RWPE2 (cell line): ENCODE measurements at regions not wholly inside any gene's neighbourhood (a gene's known extent, or its start where the extent isn't known, plus 50 kb on each side); places are given as distances from the start of the nearest gene placed in this dataset.
A peak's percentile ranks its signal among the peaks of the same experiment; 100 is the strongest.

Experiments used
- ATAC-seq: fragments of 200-7000 bp; cut with Tn5 transposase; 3 replicates; pipeline ENCODE4 v1.9.1; 2021; ENCODE audit warnings: low read depth
- DNase-seq: peaks from one replicate; pipeline ENCODE4 v3.0.0-alpha.2; 2020; ENCODE audit warnings: low spot score
- H3K27ac ChIP-seq: fragments of 450-650 bp; 2 replicates; pipeline ENCODE4 v1.5.1; 2017; ENCODE audit warnings: mild to moderate bottlenecking; ENCODE audit not compliant: poor library complexity, severe bottlenecking
- H3K27me3 ChIP-seq: fragments of 250-450 bp; sonication (Bioruptor Pico); 2 replicates; pipeline ENCODE4 v1.5.1; 2021; ENCODE audit warnings: mild to moderate bottlenecking, moderate library complexity; ENCODE audit not compliant: insufficient read depth, poor library complexity, severe bottlenecking
- H3K36me3 ChIP-seq: fragments of 250-450 bp; sonication (Bioruptor Pico); 2 replicates; pipeline ENCODE4 v1.5.1; 2020; ENCODE audit warnings: low read depth, mild to moderate bottlenecking, moderate library complexity
- H3K4me1 ChIP-seq: fragments of 250-450 bp; sonication (Bioruptor Pico); 2 replicates; pipeline ENCODE4 v1.5.1; 2021; ENCODE audit warnings: mild to moderate bottlenecking, moderate library complexity; ENCODE audit not compliant: insufficient read depth, poor library complexity, severe bottlenecking
- H3K4me3 ChIP-seq: fragments of 250-450 bp; sonication (Bioruptor Pico); 2 replicates; pipeline ENCODE4 v1.5.1; 2021; ENCODE audit warnings: mild to moderate bottlenecking, moderate library complexity; ENCODE audit not compliant: severe bottlenecking
- H3K9me3 ChIP-seq: fragments of 250-450 bp; sonication (Bioruptor Pico); 2 replicates; pipeline ENCODE4 v1.5.1; 2021; ENCODE audit warnings: mild to moderate bottlenecking, moderate library complexity; ENCODE audit not compliant: severe bottlenecking
- TF ChIP-seq, protein P1 (sequence below): fragments of 450-650 bp; IDR thresholded peaks from one replicate; pipeline ENCODE4 v1.5.1; 2017; ENCODE audit warnings: mild to moderate bottlenecking, moderate library complexity; ENCODE audit not compliant: poor library complexity, severe bottlenecking

DNA sequence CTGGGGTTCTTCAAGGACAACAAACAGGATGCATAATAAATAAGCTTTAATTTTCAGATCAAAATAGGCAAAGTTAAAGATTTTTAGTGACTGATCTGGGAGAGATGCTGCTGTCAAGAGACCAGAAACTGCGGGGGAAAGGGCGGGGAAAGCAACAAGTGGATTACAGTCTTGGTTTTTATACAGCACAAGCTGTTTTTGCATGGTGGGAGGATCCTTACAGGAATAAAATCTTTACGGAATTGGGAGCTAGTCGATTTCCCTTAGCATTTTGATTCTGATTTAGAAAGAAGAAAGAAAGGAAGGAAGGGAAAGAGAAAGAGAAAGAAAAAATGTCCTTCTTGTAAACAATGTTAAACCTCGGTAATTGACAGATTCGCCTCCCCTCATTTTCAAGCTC is 242.3 kb upstream of the SP8 start:
- no peak overlapping the region for H3K4me3 ChIP-seq
- no peak overlapping the region for H3K27ac ChIP-seq
- TF ChIP-seq, protein P1, sequence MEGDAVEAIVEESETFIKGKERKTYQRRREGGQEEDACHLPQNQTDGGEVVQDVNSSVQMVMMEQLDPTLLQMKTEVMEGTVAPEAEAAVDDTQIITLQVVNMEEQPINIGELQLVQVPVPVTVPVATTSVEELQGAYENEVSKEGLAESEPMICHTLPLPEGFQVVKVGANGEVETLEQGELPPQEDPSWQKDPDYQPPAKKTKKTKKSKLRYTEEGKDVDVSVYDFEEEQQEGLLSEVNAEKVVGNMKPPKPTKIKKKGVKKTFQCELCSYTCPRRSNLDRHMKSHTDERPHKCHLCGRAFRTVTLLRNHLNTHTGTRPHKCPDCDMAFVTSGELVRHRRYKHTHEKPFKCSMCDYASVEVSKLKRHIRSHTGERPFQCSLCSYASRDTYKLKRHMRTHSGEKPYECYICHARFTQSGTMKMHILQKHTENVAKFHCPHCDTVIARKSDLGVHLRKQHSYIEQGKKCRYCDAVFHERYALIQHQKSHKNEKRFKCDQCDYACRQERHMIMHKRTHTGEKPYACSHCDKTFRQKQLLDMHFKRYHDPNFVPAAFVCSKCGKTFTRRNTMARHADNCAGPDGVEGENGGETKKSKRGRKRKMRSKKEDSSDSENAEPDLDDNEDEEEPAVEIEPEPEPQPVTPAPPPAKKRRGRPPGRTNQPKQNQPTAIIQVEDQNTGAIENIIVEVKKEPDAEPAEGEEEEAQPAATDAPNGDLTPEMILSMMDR, result no peak
- no peaks in the 10 kb centered on the region for H3K36me3 ChIP-seq
- DNase-seq (no peak), ATAC-seq (no peak)
- H3K9me3 ChIP-seq, result no peaks in the 10 kb centered on the region
- no peaks in the 10 kb centered on the region for H3K4me1 ChIP-seq
- H3K27me3 ChIP-seq, result no peaks in the 10 kb centered on the region

DNA sequence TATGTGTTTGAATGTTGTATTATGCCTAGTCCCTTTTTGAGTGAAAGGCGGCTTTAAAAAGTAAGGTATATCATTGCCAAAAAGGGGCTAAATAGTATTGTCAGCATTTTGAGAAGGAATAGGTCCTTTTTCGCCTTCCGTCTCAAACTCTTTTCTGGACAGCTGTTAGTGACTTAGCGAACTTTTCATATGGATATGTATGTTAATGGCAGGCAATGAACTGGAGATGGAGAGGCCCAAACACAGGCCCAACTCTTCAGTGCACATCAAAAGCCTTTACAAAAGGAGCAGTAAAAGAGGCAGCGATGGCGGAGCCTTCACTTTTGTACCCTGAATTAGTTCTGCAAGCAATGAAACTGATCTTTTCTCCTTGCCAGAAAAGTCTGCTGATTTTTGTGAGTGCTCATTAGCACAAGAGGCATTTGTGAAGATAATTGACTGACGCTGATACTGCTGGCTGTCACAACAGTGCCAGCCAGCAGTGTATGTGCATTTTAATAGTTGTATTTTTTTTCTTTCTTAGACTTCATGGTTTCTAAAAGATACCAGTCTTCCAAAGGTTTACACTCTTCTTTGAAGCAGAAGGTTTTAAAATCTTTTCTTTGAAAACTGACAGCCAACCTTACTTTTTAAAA is 243.7 kb upstream of the SP8 start:
- H3K4me1 ChIP-seq, result no peaks in the 10 kb centered on the region
- TF ChIP-seq, protein P1, result no peak
- no peaks in the 10 kb centered on the region for H3K27me3 ChIP-seq
- no peak overlapping the region for H3K4me3 ChIP-seq
- ATAC-seq (no peak), DNase-seq (no peak)
- no peaks in the 10 kb centered on the region for H3K9me3 ChIP-seq
- no peak overlapping the region for H3K27ac ChIP-seq
- no peaks in the 10 kb centered on the region for H3K36me3 ChIP-seq

DNA sequence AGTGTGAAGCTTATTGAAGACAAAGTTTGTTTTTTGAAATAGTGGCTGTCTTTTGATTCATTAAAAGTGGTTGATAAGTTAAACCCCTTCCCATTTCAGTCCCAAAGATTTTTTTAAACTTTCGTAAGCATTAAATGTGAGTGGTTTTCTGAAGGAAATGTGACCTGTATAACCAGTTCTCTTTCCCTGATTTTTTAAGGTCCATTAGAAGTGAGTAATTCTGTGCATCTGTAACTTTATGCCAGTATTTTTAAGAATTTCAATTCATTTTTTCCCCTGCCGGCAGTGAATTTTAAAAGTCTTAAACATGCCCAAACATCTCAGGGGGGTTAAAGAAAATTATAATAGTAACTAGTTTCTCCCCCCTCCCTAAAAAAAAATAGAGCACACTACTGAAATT is 254.6 kb upstream of the SP8 start:
- TF ChIP-seq, protein P1, result no peak
- H3K27ac ChIP-seq, result no peak overlapping the region
- no peak for ATAC-seq
- peaks cover 3% of the 10 kb centered on the region for H3K9me3 ChIP-seq
- no peaks in the 10 kb centered on the region for H3K36me3 ChIP-seq
- no peaks in the 10 kb centered on the region for H3K27me3 ChIP-seq
- H3K4me1 ChIP-seq, result no peaks in the 10 kb centered on the region
- no peak overlapping the region for H3K4me3 ChIP-seq
- no peak for DNase-seq

DNA sequence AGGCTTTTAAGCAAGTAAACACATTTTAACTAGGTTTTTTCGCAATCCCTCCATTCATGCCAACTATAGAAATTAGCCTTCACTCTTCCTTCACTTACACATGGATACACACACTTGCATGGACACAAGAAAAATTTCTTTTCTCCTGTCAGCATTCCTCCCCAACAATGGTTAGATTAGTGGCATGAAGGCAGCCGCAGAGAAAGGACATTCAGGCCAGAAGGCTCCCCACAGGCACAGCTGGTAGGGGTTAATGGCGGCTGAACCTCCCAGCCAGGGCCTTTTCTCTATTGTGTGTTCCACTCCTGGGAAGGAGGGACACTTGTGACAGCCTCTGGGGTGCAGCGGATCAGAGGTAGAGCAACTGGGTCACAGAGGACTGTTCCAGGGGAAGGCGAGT is 255.0 kb upstream of the SP8 start:
- TF ChIP-seq, protein P1, result no peak

DNA sequence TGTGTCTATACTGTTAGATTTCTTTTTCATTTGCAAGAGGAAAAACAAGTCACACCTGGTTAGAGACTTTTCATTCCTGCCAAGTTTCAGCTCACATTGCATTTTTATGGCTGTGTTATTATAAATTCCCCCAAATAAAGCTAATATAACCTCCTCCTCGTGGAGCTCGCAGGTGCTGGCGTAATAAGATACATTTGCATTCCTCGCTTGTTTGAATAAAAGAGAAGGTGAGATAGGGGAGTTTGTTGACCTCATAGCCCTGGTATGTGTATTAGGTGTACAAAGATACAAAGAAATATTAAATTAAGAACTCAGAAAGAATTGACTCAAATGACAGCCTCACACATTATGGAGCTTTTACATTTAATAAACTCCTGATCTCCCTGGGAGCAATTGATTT is 257.7 kb upstream of the SP8 start:
- peak; percentile 73 for ATAC-seq
- TF ChIP-seq, protein P1, result no peak
- DNase-seq, result no peak

More for the DNA sequence above, 255.0 kb upstream of the SP8 start:
- H3K27ac ChIP-seq, result no peak overlapping the region
- H3K36me3 ChIP-seq, result no peaks in the 10 kb centered on the region
- ATAC-seq (no peak), DNase-seq (no peak)
- no peaks in the 10 kb centered on the region for H3K27me3 ChIP-seq
- H3K4me1 ChIP-seq, result no peaks in the 10 kb centered on the region
- peaks cover 3% of the 10 kb centered on the region for H3K9me3 ChIP-seq
- H3K4me3 ChIP-seq, result no peak overlapping the region

More for the DNA sequence above, 257.7 kb upstream of the SP8 start:
- Histone ChIP-seq H3K36me3 (no peaks in the 10 kb centered on the region), H3K4me1 (no peaks in the 10 kb centered on the region), H3K27ac (no peak overlapping the region), H3K27me3 (no peaks in the 10 kb centered on the region), H3K9me3 (no peaks in the 10 kb centered on the region), H3K4me3 (no peak overlapping the region)
